Upper lobe of right lung (tissue), 1 donor: ENCODE measurements at regions not wholly inside any gene's neighbourhood (a gene's known extent, or its start where the extent isn't known, plus 50 kb on each side); places are given as distances from the start of the nearest gene placed in this dataset.

ENCODE experiments used
- ATAC-seq: fragments of 200-7000 bp; cut with Tn5 transposase; one replicate; pipeline ENCODE4 v1.9.1; 2020; ENCODE audit warnings: mild to moderate bottlenecking, moderate library complexity
- DNase-seq: peaks from one replicate; pipeline ENCODE4 v3.0.0-alpha.2; 2020
- H3K27ac ChIP-seq: fragments of 200-600 bp; one replicate; pipeline ENCODE4 v1.8.0; 2022
- H3K27me3 ChIP-seq: fragments of 200-600 bp; one replicate; pipeline ENCODE4 v1.8.0; 2022; ENCODE audit warnings: mild to moderate bottlenecking
- H3K36me3 ChIP-seq: fragments of 200-600 bp; one replicate; pipeline ENCODE4 v1.8.0; 2022
- H3K4me1 ChIP-seq: fragments of 200-600 bp; one replicate; pipeline ENCODE4 v1.8.0; 2022
- H3K4me3 ChIP-seq: fragments of 200-600 bp; one replicate; pipeline ENCODE4 v1.8.0; 2022; ENCODE audit warnings: mild to moderate bottlenecking
- H3K9me3 ChIP-seq: fragments of 200-600 bp; one replicate; pipeline ENCODE4 v1.8.0; 2022
- CTCF ChIP-seq: fragments of 200-600 bp; IDR thresholded peaks from one replicate; pipeline ENCODE4 v1.8.0; 2022; ENCODE audit warnings: antibody characterized with exemption
- intact Hi-C: fragments of 100-400 bp; cut with DNase I; formaldehyde crosslinking; loops from one replicate; pipeline ENCODE4 v1.11.0; 2022
- donor health status: DM: no; HTN: yes; CAD: no; lungs with severe emphysema.

GRCh38 chr2:239905884-239906654 lies 119.1 kb downstream of the NDUFA10 start:
- H3K27ac ChIP-seq = no peak overlapping the region
- H3K9me3 ChIP-seq = no peaks in the 10 kb centered on the region
- ATAC-seq = no peak
- no peak for TF ChIP-seq CTCF
- H3K4me3 ChIP-seq = no peak overlapping the region
- intact Hi-C loops = no loop called here
- no peaks in the 10 kb centered on the region for H3K27me3 ChIP-seq
- H3K4me1 ChIP-seq = peaks cover 5% of the 10 kb centered on the region
- no peaks in the 10 kb centered on the region for H3K36me3 ChIP-seq
- no peak for DNase-seq

GRCh38 chr2:239905306-239905705 lies 119.8 kb downstream of the NDUFA10 start:
- Histone ChIP-seq H3K4me3 (no peak overlapping the region), H3K36me3 (no peaks in the 10 kb centered on the region), H3K9me3 (no peaks in the 10 kb centered on the region), H3K4me1 (no peaks in the 10 kb centered on the region), H3K27me3 (no peaks in the 10 kb centered on the region), H3K27ac (no peak overlapping the region)
- DNase-seq (no peak), ATAC-seq (no peak)
- intact Hi-C loops = no loop called here
- no peak for TF ChIP-seq CTCF

- no peak overlapping the region for H3K4me3 ChIP-seq
- DNase-seq = no peak
- H3K27ac ChIP-seq = no peak overlapping the region
- H3K27me3 ChIP-seq = no peaks in the 10 kb centered on the region
- H3K4me1 ChIP-seq = no peaks in the 10 kb centered on the region
- intact Hi-C loops = no loop called here
- H3K9me3 ChIP-seq = no peaks in the 10 kb centered on the region
- no peak for TF ChIP-seq CTCF
- ATAC-seq = peak; percentile 27
- no peaks in the 10 kb centered on the region for H3K36me3 ChIP-seq
Measured at GRCh38 chr2:239904496-239904895, 120.6 kb downstream of the NDUFA10 start.

GRCh38 chr2:239903803-239904202 lies 121.3 kb downstream of the NDUFA10 start:
- intact Hi-C loops = no loop called here
- Histone ChIP-seq H3K4me3 (no peak overlapping the region), H3K36me3 (no peaks in the 10 kb centered on the region), H3K27me3 (no peaks in the 10 kb centered on the region), H3K9me3 (no peaks in the 10 kb centered on the region), H3K27ac (no peak overlapping the region), H3K4me1 (no peaks in the 10 kb centered on the region)
- peak; percentile 38 for DNase-seq
- ATAC-seq = no peak
- no peak for TF ChIP-seq CTCF

GRCh38 chr2:239903210-239903609 lies 121.9 kb downstream of the NDUFA10 start:
- Histone ChIP-seq H3K9me3 (no peaks in the 10 kb centered on the region), H3K36me3 (no peaks in the 10 kb centered on the region), H3K27ac (no peak overlapping the region), H3K27me3 (no peaks in the 10 kb centered on the region), H3K4me1 (no peaks in the 10 kb centered on the region), H3K4me3 (no peak overlapping the region)
- no peak for ATAC-seq
- TF ChIP-seq CTCF = no peak
- no peak for DNase-seq
- intact Hi-C loops = no loop called here
